Skin of body (tissue), 1 donor: ENCODE measurements at regions not wholly inside any gene's neighbourhood (a gene's known extent, or its start where the extent isn't known, plus 50 kb on each side); places are given as distances from the start of the nearest gene placed in this dataset.
"Not testable (repeated sequence)": the region's sequence is repeated elsewhere in the genome, so short reads cannot be mapped to it uniquely, and the experiment has no call there.

Experiments used
- DNase-seq: peaks from one replicate; lab custom pipeline; 2025; lab: John Stamatoyannopoulos, UW

- DNase-seq, result peak; percentile 43
These were observed 121.7 kb downstream of the NREP start for GRCh38 chr5:111635151-111635902.

DNA sequence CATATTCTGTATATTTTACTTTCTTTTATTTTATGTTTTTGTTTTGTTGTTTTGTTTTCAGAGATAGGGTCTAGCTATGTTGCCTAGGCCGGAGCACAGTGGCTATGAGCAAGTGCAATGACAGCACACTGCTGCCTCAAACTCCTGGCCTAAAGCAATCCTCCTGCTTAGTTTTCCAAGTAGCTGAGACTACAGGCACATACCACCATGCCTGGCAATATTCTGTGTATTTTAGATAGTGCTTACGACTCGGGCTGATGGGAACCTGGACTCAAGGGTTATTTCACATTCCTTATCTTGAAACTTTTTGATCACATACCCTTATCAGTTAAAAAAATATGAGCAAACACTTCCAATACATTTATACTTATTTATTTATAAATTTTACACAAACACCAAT, 119.0 kb upstream of the STARD4 start:
- no peak for DNase-seq

- no peak for DNase-seq
These were observed 116.6 kb upstream of the STARD4 start for GRCh38 chr5:111628901-111629300.

- DNase-seq, result no peak
These were observed 115.5 kb upstream of the STARD4 start for GRCh38 chr5:111627862-111628261.

GRCh38 chr5:111626473-111627148, 114.3 kb upstream of the STARD4 start:
- no peak for DNase-seq

DNA sequence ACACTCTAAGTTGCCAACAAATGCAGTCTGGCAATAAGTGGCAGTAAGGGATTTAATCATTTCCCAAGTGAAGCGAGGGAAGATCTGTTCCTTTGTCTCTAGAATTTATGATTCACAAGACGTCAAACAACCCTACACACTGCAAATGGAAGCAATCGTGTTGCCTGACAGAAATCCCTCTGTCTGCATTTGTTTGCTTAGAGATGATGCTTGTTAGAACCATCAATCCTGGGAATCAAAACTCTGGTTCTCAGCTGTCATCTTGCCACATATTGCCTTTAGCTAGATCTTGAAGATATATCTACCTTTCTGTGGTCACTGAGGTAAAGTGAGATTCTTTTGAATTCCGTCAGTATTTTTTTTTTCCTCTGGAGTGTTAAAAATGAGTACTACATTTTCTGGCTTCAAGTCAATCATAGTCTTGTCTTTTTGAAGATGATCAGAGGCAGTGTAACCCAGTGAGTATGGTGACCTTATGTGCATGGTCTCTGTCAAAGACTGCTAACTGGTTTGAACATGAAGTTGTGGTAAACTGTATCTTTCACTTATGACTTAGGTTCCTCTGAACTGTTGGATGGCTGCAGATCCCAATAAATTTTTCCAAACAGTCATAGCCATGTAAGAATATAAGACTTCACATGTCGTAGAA, 106.4 kb upstream of the STARD4 start:
- DNase-seq, result no peak

GRCh38 chr5:111615054-111615453, 102.7 kb upstream of the STARD4 start:
- no peak for DNase-seq

DNA sequence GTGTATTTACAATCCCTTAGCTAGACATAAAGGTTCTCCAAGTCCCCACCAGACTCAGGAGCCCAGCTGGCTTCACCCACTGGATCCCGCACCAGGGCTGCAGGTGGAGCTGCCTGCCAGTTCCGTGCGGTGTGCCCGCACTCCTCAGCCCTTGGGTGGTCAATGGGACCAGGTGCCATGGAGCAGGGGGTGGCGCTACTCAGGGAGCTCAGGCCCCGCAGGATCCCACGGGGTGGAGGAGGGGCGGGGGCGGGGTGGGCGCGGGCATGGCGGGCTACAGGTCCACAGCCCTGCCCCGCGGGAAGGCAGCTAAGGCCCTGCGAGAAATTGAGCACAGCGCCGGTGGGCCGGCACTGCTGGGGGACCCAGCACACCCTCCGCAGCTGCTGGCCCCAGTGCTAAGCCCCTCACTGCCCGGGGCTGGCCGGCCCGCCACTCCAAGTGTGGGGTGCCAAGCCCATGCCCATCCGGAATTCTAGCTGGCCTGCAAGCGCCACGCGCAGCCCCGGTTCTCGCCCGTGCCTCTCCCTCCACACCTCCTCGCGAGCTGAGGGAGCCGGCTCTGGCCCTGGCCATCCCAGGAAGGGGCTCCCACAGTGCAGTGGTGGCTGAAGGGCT, 99.8 kb upstream of the STARD4 start:
- DNase-seq, result not testable (repeated sequence)

DNA sequence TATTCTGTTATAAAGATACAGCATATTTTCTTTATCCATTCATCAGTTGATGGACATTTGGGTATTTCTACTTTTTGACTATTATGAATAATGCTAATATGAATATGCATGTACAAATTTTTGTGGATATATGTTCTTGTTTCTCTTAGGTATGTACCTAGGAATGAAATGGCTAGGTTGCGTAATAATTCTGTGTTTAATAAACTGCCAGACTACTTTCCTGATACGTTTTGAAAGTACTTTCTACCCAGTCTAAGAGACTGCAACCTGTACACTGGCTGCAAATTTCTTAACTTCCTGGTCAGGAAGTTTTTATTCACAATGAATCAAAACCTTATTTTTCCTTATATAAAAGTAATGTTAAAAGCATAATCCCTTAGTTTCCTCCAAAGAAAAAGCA, 93.9 kb upstream of the STARD4 start:
- no peak for DNase-seq

- DNase-seq, result no peak
These were observed 91.1 kb upstream of the STARD4 start for GRCh38 chr5:111603446-111603827.

DNA sequence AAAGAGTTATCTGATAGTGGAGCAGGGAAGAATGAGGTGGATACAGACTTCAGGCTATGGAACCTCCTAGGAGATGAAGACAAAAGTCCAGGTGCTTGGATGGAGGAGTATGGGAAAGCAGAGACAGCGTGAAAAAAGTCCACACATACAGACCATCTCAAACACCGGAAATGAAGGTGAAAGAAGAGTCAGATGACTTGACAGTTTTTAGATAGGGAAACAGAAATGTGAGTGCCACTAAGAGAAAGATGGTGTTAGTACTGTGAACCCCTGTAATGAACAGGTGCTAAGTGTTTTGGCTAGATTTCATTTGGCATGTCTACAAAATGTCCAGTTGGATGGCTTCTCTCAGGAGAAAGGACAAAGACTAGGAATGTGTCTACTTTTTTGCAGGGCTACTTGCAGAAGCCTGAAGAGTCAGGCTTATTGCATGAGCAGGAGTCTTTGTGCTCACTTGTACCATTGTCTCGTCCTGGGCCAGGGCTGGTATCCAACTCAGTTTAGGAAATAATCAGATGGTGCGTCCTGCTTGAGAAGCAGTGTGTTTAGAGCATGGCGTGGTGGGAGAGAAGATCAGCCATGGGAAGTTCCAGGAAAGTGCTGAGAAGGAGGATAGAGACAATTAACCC, 90.6 kb upstream of the STARD4 start:
- DNase-seq, result no peak

DNA sequence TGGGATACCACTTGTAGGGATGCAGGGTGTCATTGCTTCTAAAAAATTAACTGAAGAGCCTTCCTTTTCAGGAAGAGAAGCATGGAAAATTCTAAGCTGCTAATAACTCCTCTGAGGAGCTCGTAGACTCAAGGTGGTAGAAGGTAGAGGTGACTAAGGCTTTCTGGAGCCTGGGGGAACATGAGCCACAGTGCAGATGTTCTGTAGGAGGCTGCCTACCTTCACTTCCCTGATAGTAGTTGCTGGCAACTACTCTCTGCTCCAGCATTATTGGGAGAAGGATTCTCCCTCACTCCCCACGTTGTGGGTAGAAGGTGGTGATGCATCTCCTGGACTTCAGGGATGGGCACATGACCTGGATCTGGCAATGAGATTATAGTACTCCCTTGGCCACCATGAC, 86.7 kb upstream of the STARD4 start:
- DNase-seq, result no peak

DNA sequence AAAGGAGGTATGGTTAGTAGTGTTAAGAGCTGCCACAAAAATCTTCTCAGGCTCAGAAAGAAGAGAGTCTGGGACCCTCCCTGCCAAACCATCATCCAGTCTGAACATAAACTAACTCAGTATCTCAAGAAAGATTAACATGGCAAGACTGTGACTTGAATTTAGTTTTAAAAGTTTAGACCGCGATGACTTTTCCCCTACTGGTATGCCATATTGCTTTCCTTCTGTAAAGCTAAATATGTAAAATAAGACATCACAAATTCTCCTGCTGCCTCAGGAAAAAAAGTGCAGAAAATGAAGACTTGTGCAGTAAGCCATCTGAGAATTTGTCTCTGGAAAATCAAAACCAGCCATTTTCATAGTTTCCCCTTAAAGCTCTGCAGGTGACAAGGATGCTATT, 85.2 kb upstream of the STARD4 start:
- no peak for DNase-seq

- no peak for DNase-seq
These were observed 84.4 kb upstream of the STARD4 start for GRCh38 chr5:111596705-111597104.

- no peak for DNase-seq
These were observed 83.1 kb upstream of the STARD4 start for GRCh38 chr5:111595425-111595824.

- DNase-seq, result no peak
These were observed 77.0 kb upstream of the STARD4 start for GRCh38 chr5:111589316-111589715.

- no peak for DNase-seq
These were observed 75.4 kb upstream of the STARD4 start for GRCh38 chr5:111587728-111588127.

- no peak for DNase-seq
These were observed 73.6 kb upstream of the STARD4 start for GRCh38 chr5:111585946-111586345.

GRCh38 chr5:111585291-111585690, 73.0 kb upstream of the STARD4 start:
- DNase-seq, result no peak

DNA sequence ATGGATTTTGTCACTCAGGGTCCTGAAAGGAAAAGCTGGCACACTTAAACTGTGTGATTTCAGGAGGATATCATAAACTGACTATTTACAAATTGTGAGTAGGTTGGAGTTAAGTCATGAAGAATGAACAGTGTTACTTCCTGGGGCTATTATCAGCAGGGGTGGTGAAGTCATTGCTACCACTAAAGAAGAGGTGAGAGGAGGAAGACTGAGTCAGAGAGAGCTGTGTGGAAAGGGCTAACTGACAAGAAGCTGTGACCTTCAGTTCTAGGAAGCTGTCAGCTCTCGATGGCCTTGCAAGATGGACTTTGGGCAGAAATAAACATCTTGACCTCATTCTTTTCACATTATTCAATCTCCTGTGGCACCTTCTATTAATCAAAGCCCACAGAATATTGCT, 72.3 kb upstream of the STARD4 start:
- DNase-seq, result no peak

DNA sequence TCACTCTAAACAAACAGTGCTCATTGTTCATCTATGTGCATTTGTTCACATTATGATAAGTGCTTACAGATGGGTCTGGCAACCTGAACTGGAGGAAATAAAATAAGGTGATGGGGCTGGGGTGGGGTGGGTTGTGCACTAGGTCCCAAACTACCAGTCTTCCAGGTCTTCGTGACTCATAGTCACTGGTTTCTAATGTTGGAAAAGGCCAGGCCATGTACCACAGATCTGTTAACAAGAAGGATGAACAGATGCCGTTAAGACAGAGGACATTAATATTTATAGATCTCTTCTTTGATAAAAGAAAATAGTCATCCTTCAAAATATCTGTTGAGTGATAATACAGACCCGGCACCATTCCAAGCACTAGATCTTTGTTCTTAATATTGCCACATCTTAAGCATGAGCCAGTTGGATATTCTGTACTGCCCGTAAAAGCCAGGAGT, 71.4 kb upstream of the STARD4 start:
- DNase-seq, result peak; percentile 64
